Neural cell (in vitro differentiated cells): ENCODE measurements at regions not wholly inside any gene's neighbourhood (a gene's known extent, or its start where the extent isn't known, plus 50 kb on each side); places are given as distances from the start of the nearest gene placed in this dataset.

ENCODE experiments used
- CTCF ChIP-seq: fragments of 450-650 bp; IDR thresholded peaks from 2 replicates; pipeline ENCODE4 v1.5.1; 2014; ENCODE audit warnings: antibody characterized with exemption, mild to moderate bottlenecking, moderate library complexity; ENCODE audit not compliant: poor library complexity, severe bottlenecking
- EP300 ChIP-seq: fragments of 450-650 bp; conservative IDR thresholded peaks from 2 replicates; pipeline ENCODE4 v1.6.1; 2014; ENCODE audit warnings: antibody characterized with exemption, mild to moderate bottlenecking, moderate library complexity; ENCODE audit not compliant: poor library complexity, severe bottlenecking
- EZH2 ChIP-seq: fragments of 200-600, 300-800 bp; shearing (Covaris generic), sonication (generic); IDR thresholded peaks from 2 replicates; pipeline ENCODE4 v1.6.1; 2014; ENCODE audit warnings: antibody characterized with exemption, low read length, borderline replicate concordance, mild to moderate bottlenecking; ENCODE audit not compliant: insufficient read depth, poor library complexity, severe bottlenecking
- MXI1 ChIP-seq: fragments of 450-650 bp; conservative IDR thresholded peaks from 2 replicates; pipeline ENCODE4 v1.6.1; 2014; ENCODE audit warnings: antibody characterized with exemption, mild to moderate bottlenecking; ENCODE audit not compliant: poor library complexity, severe bottlenecking
- POLR2AphosphoS5 ChIP-seq: IDR thresholded peaks from 2 replicates; pipeline ENCODE4 v1.6.1; 2012
- RAD21 ChIP-seq: fragments of 450-650 bp; conservative IDR thresholded peaks from 2 replicates; pipeline ENCODE4 v1.6.1; 2014; ENCODE audit warnings: antibody characterized with exemption, mild to moderate bottlenecking, moderate library complexity
- TAF1 ChIP-seq: IDR thresholded peaks from 2 replicates; pipeline ENCODE4 v1.6.1; 2012; ENCODE audit warnings: low read depth
- TF ChIP-seq, protein P1 (sequence below): IDR thresholded peaks from 2 replicates; pipeline ENCODE4 v1.6.1; 2012; ENCODE audit warnings: borderline replicate concordance

DNA sequence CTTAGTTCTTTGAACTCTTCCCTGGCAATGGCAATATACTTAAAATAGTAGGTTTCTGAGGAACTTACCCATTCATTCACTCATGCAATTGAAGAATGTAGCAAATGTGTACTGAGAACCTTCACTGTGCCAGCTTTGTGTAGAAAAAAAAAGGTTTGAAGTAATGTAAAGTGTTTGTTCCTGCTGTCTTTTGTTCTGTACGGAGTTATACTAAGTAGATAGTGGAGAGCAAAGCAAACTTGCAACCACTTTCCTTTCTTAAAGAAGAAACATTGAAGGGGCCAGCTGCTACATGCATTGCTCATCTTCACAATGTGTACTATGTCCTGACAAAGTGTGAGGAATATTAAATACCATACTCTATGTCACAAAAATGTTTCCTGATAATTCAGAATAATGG, 68.9 kb upstream of the FREM2 start:
- TF ChIP-seq EP300 (no peak), EZH2 (no peak), CTCF (no peak), POLR2AphosphoS5 (no peak), RAD21 (no peak), MXI1 (no peak), TAF1 (no peak)
- TF ChIP-seq, protein P1, sequence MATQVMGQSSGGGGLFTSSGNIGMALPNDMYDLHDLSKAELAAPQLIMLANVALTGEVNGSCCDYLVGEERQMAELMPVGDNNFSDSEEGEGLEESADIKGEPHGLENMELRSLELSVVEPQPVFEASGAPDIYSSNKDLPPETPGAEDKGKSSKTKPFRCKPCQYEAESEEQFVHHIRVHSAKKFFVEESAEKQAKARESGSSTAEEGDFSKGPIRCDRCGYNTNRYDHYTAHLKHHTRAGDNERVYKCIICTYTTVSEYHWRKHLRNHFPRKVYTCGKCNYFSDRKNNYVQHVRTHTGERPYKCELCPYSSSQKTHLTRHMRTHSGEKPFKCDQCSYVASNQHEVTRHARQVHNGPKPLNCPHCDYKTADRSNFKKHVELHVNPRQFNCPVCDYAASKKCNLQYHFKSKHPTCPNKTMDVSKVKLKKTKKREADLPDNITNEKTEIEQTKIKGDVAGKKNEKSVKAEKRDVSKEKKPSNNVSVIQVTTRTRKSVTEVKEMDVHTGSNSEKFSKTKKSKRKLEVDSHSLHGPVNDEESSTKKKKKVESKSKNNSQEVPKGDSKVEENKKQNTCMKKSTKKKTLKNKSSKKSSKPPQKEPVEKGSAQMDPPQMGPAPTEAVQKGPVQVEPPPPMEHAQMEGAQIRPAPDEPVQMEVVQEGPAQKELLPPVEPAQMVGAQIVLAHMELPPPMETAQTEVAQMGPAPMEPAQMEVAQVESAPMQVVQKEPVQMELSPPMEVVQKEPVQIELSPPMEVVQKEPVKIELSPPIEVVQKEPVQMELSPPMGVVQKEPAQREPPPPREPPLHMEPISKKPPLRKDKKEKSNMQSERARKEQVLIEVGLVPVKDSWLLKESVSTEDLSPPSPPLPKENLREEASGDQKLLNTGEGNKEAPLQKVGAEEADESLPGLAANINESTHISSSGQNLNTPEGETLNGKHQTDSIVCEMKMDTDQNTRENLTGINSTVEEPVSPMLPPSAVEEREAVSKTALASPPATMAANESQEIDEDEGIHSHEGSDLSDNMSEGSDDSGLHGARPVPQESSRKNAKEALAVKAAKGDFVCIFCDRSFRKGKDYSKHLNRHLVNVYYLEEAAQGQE: no peak
